ENCODE measurements at regions not wholly inside any gene's neighbourhood (a gene's known extent, or its start where the extent isn't known, plus 50 kb on each side); places are given as distances from the start of the nearest gene placed in this dataset.
"Not testable (repeated sequence)": the region's sequence is repeated elsewhere in the genome, so short reads cannot be mapped to it uniquely, and the experiment has no call there.

DNA sequence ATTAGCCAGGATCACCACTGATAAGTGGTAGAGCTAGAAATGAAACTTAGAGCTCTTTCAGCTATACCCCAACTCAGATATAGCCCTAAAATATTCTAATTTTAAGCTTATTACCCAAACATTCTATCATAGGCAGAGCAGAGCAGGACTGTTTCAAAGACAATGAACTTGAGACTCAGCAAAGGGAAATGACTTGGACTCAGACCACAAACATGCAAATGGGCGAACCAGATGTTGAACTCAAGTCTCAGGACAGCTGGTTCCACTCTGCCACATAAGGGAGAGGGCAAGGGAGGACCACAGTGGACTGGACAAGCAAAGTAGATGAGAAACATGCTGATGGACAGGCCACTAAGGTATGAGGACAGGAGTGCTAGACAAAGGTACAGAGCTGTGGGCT is 315.3 kb downstream of the OMA1 start:
- intact Hi-C loops (cut with DNase I) = no loop called here
- TF ChIP-seq, protein P1, sequence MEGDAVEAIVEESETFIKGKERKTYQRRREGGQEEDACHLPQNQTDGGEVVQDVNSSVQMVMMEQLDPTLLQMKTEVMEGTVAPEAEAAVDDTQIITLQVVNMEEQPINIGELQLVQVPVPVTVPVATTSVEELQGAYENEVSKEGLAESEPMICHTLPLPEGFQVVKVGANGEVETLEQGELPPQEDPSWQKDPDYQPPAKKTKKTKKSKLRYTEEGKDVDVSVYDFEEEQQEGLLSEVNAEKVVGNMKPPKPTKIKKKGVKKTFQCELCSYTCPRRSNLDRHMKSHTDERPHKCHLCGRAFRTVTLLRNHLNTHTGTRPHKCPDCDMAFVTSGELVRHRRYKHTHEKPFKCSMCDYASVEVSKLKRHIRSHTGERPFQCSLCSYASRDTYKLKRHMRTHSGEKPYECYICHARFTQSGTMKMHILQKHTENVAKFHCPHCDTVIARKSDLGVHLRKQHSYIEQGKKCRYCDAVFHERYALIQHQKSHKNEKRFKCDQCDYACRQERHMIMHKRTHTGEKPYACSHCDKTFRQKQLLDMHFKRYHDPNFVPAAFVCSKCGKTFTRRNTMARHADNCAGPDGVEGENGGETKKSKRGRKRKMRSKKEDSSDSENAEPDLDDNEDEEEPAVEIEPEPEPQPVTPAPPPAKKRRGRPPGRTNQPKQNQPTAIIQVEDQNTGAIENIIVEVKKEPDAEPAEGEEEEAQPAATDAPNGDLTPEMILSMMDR (IDR thresholded peaks at IDR 0.05) = no peak
- no peak for DNase-seq

DNA sequence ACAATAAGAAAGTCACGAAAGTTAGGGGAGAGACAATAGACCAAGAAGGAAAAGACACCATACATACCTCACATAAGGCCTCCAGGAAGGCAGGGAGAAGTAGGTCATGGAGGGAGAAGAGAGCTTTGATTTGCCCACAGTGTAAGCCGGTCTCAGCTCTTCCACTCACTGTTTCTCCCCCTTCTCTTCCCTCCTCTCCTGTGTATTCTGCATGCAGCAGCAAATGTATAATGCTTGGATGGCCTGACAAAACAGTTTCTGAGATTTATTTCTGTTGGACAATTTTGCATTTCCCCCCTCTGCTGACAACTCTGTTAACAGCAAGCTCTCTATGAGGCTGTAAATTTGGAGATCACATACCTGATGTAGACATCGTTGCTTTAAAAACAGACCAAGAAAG is 318.9 kb downstream of the OMA1 start:
- intact Hi-C loops (cut with DNase I) = no loop called here
- DNase-seq = no peak
- no peak overlapping the region for H3K27ac ChIP-seq
- no peaks in the 10 kb centered on the region for H3K27me3 ChIP-seq (ENCODE audit: low read depth)
- no peak for ATAC-seq
- H3K4me1 ChIP-seq = no peaks in the 10 kb centered on the region
- H3K9me3 ChIP-seq = no peaks in the 10 kb centered on the region
- no peaks in the 10 kb centered on the region for H3K36me3 ChIP-seq
- TF ChIP-seq, protein P1 (IDR thresholded peaks at IDR 0.05) = no peak
- no peak overlapping the region for H3K4me3 ChIP-seq

More for the DNA sequence above, 315.3 kb downstream of the OMA1 start:
- Histone ChIP-seq H3K4me3 (no peak overlapping the region), H3K36me3 (no peaks in the 10 kb centered on the region), H3K9me3 (no peaks in the 10 kb centered on the region), H3K4me1 (no peaks in the 10 kb centered on the region), H3K27me3 (ENCODE audit: low read depth) (no peaks in the 10 kb centered on the region), H3K27ac (no peak overlapping the region)
- no peak for ATAC-seq

DNA sequence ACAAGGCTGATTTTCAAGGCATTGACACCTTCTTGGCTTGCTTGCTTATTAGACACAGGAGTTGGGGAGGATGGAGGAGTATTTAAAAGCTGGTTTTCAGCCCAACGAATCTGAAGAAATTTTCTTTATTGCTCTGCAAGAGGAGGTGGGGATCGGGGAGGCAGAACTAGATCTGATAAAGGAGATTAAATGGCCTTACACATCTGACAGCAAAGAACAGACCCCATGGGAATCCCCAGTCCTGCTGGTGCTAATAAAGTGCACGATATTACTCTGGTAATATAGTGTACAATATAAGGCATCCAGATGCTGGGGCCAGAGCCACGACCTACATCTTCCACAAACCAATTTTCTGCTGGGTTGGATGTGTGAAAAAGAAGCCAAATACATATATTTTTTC is 323.0 kb downstream of the OMA1 start:
- intact Hi-C loops (cut with DNase I) = no loop called here
- Histone ChIP-seq H3K36me3 (no peaks in the 10 kb centered on the region), H3K4me3 (no peak overlapping the region), H3K27ac (no peak overlapping the region), H3K4me1 (no peaks in the 10 kb centered on the region), H3K27me3 (ENCODE audit: low read depth) (no peaks in the 10 kb centered on the region), H3K9me3 (no peaks in the 10 kb centered on the region)
- no peak for ATAC-seq
- TF ChIP-seq, protein P1 (IDR thresholded peaks at IDR 0.05) = no peak
- no peak for DNase-seq

DNA sequence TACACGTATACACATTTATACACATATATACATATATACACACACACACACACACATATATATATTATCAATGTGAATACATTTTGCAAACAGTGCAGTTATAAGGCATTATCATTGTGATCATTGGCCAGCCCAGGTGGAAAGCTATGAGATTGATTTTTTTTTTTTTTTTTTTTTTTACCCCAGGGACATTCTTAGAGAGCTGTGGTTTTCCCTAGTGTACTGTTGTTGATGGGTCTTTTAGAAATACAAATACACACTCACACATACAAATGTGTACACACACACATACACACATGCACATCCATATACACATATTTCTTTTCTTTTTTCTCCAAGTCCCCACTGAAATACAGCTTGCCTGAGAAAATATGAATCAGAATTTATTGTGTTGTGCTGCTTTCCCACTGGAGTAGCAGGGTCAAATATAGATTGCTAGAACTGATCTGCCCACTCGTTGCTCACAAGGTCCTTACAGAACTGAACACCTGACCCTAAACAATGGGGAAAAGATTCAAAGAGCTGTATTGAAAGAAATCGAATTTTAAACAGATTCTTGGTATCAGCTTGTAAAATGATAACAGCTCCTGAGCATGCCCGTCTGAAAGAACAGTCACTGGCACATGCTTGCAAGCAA is 325.6 kb downstream of the OMA1 start:
- Histone ChIP-seq H3K4me1 (no peaks in the 10 kb centered on the region), H3K27me3 (ENCODE audit: low read depth) (no peaks in the 10 kb centered on the region), H3K27ac (no peak overlapping the region), H3K9me3 (no peaks in the 10 kb centered on the region), H3K36me3 (no peaks in the 10 kb centered on the region), H3K4me3 (no peak overlapping the region)
- TF ChIP-seq, protein P1 (IDR thresholded peaks at IDR 0.05) = no peak
- no peak for DNase-seq
- no peak for ATAC-seq
- intact Hi-C loops (cut with DNase I) = no loop called here

DNA sequence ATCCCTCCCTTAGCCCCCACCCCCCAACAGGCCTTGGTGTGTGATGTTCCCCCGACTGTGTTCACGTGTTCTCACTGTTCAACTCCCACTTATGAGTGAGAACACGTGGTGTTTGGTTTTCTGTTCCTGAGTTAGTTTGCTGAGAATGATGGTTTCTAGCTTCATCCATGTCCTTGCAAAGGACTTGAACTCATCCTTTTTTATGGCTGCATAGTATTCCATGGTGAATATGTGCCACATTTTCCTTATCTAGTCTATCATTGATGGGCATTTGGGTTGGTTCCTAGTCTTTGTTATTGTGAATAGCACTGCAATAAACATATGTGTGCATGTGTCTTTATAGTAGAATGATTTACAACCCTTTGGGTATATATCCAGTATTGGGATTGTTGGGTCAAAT is 330.4 kb downstream of the OMA1 start:
- H3K9me3 ChIP-seq; intact Hi-C loops (cut with DNase I); H3K27me3 ChIP-seq (ENCODE audit: low read depth); ATAC-seq; H3K27ac ChIP-seq; H3K36me3 ChIP-seq; H3K4me3 ChIP-seq; DNase-seq; H3K4me1 ChIP-seq: not testable (repeated sequence)

DNA sequence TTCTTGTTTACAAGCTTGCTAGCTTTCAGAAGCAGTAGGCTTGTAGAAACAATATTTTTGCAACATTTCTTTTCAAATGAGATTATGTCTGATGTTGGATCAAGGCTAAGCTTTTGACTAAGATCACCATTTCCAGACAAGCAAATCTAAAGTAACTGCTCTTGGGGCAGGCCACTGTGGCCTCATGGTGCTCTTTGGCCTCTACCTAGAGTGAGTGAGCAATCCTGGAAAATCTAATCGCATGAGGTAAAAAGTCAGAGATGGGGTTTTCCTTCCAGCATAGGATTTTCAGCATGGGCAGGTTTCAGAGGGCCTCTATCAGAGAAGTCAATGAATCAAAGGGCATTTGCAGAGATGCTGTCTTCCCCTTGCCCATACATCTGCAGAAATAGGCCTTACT is 331.9 kb downstream of the OMA1 start:
- no peak for DNase-seq
- Histone ChIP-seq H3K27me3 (ENCODE audit: low read depth) (no peaks in the 10 kb centered on the region), H3K9me3 (no peaks in the 10 kb centered on the region), H3K36me3 (no peaks in the 10 kb centered on the region), H3K27ac (no peak overlapping the region), H3K4me3 (no peak overlapping the region), H3K4me1 (no peaks in the 10 kb centered on the region)
- ATAC-seq = no peak
- intact Hi-C loops (cut with DNase I) = no loop called here
- TF ChIP-seq, protein P1 (IDR thresholded peaks at IDR 0.05) = no peak
